GM12874 (cell line): ENCODE measurements at regions not wholly inside any gene's neighbourhood (a gene's known extent, or its start where the extent isn't known, plus 50 kb on each side); places are given as distances from the start of the nearest gene placed in this dataset.

Source experiments
- CTCF ChIP-seq: IDR thresholded peaks from 2 replicates; pipeline ENCODE4 v1.5.1; 2011; ENCODE audit warnings: low read depth, mild to moderate bottlenecking, control low read depth, low read length, moderate library complexity; ENCODE audit not compliant: insufficient read depth

GRCh38 chr4:57460967-57461366 is 350.8 kb upstream of the IGFBP7 start:
- TF ChIP-seq CTCF = no peak

DNA sequence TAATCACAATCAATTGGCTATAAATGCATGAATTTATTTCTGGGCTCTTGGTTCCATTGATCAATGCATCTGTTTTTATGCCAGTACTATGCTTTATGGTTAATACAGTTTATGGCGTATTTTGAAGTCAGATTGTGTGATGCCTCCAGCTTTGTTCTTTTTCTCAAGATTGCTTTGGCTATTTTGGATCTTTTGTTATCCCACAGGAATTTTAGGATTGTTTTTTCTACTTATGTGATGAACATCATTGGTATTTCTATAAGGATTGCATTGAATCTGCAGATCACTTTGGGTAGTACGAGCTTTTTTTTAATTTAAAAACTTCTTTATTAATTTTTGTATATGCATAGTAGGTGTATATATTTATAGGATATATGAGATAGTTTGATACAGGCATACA is 338.7 kb upstream of the IGFBP7 start:
- TF ChIP-seq CTCF = no peak

DNA sequence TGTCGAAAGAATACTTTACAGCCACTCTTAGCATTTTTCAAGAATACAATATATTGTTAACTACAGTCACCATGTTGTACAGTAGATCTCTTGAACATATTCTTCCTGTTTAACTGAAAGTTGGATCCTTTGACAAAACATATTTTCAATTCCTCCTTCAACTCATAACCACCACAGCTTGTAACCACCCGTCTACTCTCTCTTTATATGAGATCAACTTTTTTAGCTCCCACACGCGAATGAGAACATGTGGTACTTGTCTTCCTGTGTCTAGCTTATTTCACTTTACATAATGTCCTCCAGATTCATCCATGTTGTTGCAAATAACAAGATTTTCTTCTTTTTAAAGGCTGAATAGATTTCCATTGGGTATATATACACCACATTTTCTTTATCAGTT is 338.3 kb upstream of the IGFBP7 start:
- no peak for TF ChIP-seq CTCF

DNA sequence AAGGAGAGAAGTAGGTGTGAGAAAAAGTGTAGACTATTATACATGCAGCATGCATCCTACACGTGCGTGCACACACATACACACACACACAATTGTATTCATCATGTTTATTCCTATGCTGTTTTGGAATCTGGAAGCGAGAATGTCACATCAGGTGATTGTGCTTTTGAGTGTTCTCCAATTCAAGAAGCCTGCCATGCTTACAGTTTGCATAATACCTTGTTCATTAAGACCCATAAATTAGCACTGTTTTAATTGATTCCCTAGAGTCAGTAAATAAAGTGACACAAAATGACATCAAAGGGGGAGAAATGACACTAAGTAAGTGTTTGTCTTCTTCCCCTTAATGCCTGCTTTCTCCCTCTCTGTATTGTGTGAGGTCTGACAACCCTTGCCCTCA is 336.1 kb upstream of the IGFBP7 start:
- TF ChIP-seq CTCF = no peak

DNA sequence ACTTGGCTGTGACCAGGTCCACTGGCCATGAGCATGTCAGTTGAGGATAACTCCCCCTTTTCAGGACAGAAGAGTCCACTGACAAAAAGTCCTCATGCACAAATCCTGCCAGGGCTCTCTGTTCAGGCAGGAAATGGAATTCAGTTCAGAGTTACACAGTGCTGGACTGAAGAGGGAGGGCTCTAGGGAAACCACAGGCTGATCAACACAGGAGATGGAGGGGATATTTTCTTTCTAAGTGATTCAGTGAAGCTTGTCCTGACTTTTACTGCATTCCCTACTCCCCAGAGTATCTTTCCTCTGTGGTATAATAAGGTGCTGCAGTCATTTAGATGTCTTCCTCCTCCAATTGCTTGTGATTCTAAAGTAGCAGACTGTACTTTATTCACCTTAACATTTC is 335.5 kb upstream of the IGFBP7 start:
- TF ChIP-seq CTCF = no peak

DNA sequence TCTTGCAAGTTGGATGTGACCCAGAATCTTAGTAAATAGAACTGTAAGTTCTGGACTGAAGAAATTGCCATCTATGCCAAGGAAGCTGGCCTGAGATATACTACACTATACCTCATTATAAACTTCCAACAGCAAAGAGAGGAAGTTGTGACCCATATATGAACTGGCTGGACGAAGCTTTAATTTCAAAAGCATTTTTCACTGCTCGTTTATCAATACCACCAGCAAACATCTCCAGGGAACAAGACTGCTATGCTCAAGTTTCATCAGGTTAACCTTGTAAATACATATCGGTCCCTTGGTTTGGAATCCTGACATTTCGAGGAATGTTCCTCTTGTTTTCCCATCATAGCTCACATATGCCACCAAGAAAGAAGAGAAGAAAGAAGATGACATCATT is 334.5 kb upstream of the IGFBP7 start:
- no peak for TF ChIP-seq CTCF

DNA sequence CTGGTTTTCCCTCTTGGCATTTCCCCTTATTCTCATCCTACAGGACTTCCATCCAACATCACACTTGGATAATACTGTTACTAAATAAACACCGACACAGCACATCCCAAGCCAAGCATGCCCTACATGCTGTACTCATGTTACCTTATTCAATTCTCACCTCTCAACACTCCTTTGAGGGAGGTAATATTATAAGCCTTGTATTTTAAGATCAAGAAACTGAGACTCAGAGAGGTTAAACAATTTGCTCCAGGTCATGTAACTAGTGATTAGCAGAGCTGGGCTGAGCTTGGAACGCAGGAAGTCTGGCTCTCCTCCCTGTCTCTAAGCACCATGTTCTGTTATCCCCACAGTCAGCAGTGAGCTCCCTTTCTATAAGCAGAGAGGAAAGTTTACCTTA is 333.6 kb upstream of the IGFBP7 start:
- no peak for TF ChIP-seq CTCF

- TF ChIP-seq CTCF = no peak
Measured at GRCh38 chr4:57443308-57443707, 333.1 kb upstream of the IGFBP7 start.
